Activated CD8-positive, alpha-beta memory T cell treated with anti-CD3 and anti-CD28 coated beads, Interleukin-2, amount 10 ng/mL, durations not matched to agents 7 days and 5 days (primary cell): ENCODE measurements at regions not wholly inside any gene's neighbourhood (a gene's known extent, or its start where the extent isn't known, plus 50 kb on each side); places are given as distances from the start of the nearest gene placed in this dataset.
"Not testable (repeated sequence)": the region's sequence is repeated elsewhere in the genome, so short reads cannot be mapped to it uniquely, and the experiment has no call there.

Experiments
- ATAC-seq: fragments of 150-1000 bp; cut with Tn5 transposase; one replicate; pipeline ENCODE4 v1.10.0; 2021; ENCODE audit warnings: moderate library complexity
- CTCF ChIA-PET: fragments of 350-600 bp; sonication (Branson Sonifier 250); formaldehyde crosslinking; loops from one replicate; lab custom pipeline; 2021; ENCODE audit warnings: antibody characterized with exemption; lab: Charles Lee
- DNase-seq: peaks from one replicate; pipeline ENCODE4 v3.0.0-alpha.2; 2020
- H3K27ac Mint-ChIP-seq: one replicate; pipeline ENCODE4 v1.8.0; 2021; ENCODE audit warnings: mild to moderate bottlenecking, mixed read lengths
- H3K27me3 Mint-ChIP-seq: one replicate; pipeline ENCODE4 v1.8.0; 2021; ENCODE audit warnings: mixed read lengths
- H3K36me3 Mint-ChIP-seq: one replicate; pipeline ENCODE4 v1.8.0; 2021; ENCODE audit warnings: mild to moderate bottlenecking, mixed read lengths
- H3K4me1 Mint-ChIP-seq: one replicate; pipeline ENCODE4 v1.8.0; 2021; ENCODE audit warnings: mixed read lengths
- H3K4me3 Mint-ChIP-seq: one replicate; pipeline ENCODE4 v1.8.0; 2021; ENCODE audit warnings: mild to moderate bottlenecking, moderate library complexity, mixed read lengths
- H3K9me3 Mint-ChIP-seq: one replicate; pipeline ENCODE4 v1.8.0; 2022; ENCODE audit warnings: low read depth, mixed read lengths

DNA sequence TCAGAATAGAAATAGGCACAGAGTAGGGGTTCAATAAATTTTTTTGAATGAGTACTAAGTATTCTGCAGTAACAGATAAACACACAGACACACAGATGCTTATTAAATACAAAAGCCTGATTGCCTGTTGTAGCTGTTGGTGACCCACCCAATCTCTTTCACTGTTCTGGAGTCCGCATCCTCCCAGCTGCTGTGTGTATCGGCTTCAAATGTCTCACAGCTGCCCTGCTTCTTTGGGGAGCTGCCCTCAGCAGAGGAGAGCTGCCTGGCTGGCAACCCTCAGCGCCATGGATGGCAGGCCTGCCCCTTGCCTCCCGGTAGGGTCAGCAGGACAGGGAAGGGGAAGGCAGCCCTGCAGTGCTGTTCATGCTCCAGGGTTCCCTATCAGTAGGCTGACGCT is 50.5 kb upstream of the PRNP start:
- peaks cover 10% of the 10 kb centered on the region for H3K27me3 Mint-ChIP-seq
- no peak overlapping the region for H3K4me3 Mint-ChIP-seq
- no peak overlapping the region for H3K27ac Mint-ChIP-seq
- ATAC-seq (no peak), DNase-seq (no peak)
- CTCF ChIA-PET, result no interaction called here
- no peaks in the 10 kb centered on the region for H3K36me3 Mint-ChIP-seq
- no peaks in the 10 kb centered on the region for H3K9me3 Mint-ChIP-seq
- H3K4me1 Mint-ChIP-seq, result peaks cover 3% of the 10 kb centered on the region

- ATAC-seq, result no peak
- Mint-ChIP-seq H3K4me1 (peaks cover 3% of the 10 kb centered on the region), H3K4me3 (no peak overlapping the region), H3K9me3 (no peaks in the 10 kb centered on the region), H3K27me3 (peaks cover 10% of the 10 kb centered on the region), H3K27ac (no peak overlapping the region), H3K36me3 (no peaks in the 10 kb centered on the region)
- no peak for DNase-seq
- CTCF ChIA-PET, result no interaction called here
These were observed 50.9 kb upstream of the PRNP start for GRCh38 chr20:4635342-4635741.

- Mint-ChIP-seq H3K27me3 (peaks cover 10% of the 10 kb centered on the region), H3K36me3 (no peaks in the 10 kb centered on the region), H3K4me3 (no peak overlapping the region), H3K4me1 (peaks cover 3% of the 10 kb centered on the region), H3K27ac (no peak overlapping the region), H3K9me3 (no peaks in the 10 kb centered on the region)
- CTCF ChIA-PET, result no interaction called here
- DNase-seq (no peak), ATAC-seq (no peak)
These were observed 52.5 kb upstream of the PRNP start for GRCh38 chr20:4633780-4634179.

- CTCF ChIA-PET, result no interaction called here
- Mint-ChIP-seq H3K27me3 (peaks cover 10% of the 10 kb centered on the region), H3K4me1 (peaks cover 3% of the 10 kb centered on the region), H3K4me3 (no peak overlapping the region), H3K36me3 (no peaks in the 10 kb centered on the region), H3K9me3 (no peaks in the 10 kb centered on the region), H3K27ac (no peak overlapping the region)
- DNase-seq (no peak), ATAC-seq (no peak)
These were observed 52.9 kb upstream of the PRNP start for GRCh38 chr20:4633379-4633778.

DNA sequence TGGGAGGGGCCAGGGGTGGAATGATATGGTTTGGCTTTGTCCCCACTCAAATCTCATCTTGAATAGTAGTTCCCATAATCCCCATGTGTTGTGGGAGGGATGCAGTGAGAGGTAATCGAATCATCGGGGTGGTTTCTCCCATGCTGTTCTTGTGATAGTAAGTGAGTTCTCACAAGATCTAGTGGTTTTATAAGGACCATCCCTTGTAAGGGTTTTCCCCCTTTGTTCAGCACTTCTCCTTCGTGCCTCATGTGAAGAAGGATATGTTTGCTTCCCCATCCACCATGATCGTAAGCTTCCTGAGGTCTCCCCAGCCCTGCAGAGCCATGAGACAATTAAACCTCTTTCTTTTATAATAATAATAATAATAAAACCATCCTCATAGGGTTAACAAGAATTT is 53.4 kb upstream of the PRNP start:
- CTCF ChIA-PET, result no interaction called here
- DNase-seq (no peak), ATAC-seq (no peak)
- Mint-ChIP-seq H3K4me3 (no peak overlapping the region), H3K4me1 (peaks cover 3% of the 10 kb centered on the region), H3K27me3 (peaks cover 10% of the 10 kb centered on the region), H3K9me3 (no peaks in the 10 kb centered on the region), H3K27ac (no peak overlapping the region), H3K36me3 (no peaks in the 10 kb centered on the region)

- CTCF ChIA-PET, result interaction anchor here (1.4 kb wide), 1 partner anchor 13 kb away, joined by 3 read pairs; no protein-coding TSS in a partner anchor
- no peaks in the 10 kb centered on the region for H3K4me1 Mint-ChIP-seq
These were observed 60.0 kb upstream of the PRNP start for GRCh38 chr20:4626228-4626627.

GRCh38 chr20:4625687-4626086 is 60.6 kb upstream of the PRNP start:
- CTCF ChIA-PET, result interaction anchor here (1.4 kb wide), 1 partner anchor 12 kb away, joined by 3 read pairs; no protein-coding TSS in a partner anchor
- H3K27ac Mint-ChIP-seq, result no peak overlapping the region
- DNase-seq (no peak), ATAC-seq (no peak)
- H3K27me3 Mint-ChIP-seq, result peaks cover 40% of the 10 kb centered on the region
- no peaks in the 10 kb centered on the region for H3K4me1 Mint-ChIP-seq
- peaks cover 5% of the 10 kb centered on the region for H3K36me3 Mint-ChIP-seq
- H3K9me3 Mint-ChIP-seq, result peaks cover 2% of the 10 kb centered on the region
- H3K4me3 Mint-ChIP-seq, result no peak overlapping the region

More at GRCh38 chr20:4626228-4626627, 60.0 kb upstream of the PRNP start:
- Mint-ChIP-seq H3K27me3 (peaks cover 37% of the 10 kb centered on the region), H3K4me3 (no peak overlapping the region), H3K9me3 (peaks cover 2% of the 10 kb centered on the region), H3K36me3 (peaks cover 5% of the 10 kb centered on the region), H3K27ac (no peak overlapping the region)
- DNase-seq (no peak), ATAC-seq (no peak)

- peaks cover 48% of the 10 kb centered on the region for H3K27me3 Mint-ChIP-seq
- H3K4me1 Mint-ChIP-seq, DNase-seq, H3K4me3 Mint-ChIP-seq, H3K36me3 Mint-ChIP-seq, ATAC-seq, H3K9me3 Mint-ChIP-seq, CTCF ChIA-PET, H3K27ac Mint-ChIP-seq: not testable (repeated sequence)
These were observed 61.5 kb upstream of the PRNP start for GRCh38 chr20:4624675-4625336.

- CTCF ChIA-PET, ATAC-seq, H3K4me1 Mint-ChIP-seq, H3K27ac Mint-ChIP-seq, DNase-seq, H3K4me3 Mint-ChIP-seq, H3K36me3 Mint-ChIP-seq, H3K9me3 Mint-ChIP-seq: not testable (repeated sequence)
- H3K27me3 Mint-ChIP-seq, result peaks cover 46% of the 10 kb centered on the region
These were observed 67.1 kb upstream of the PRNP start for GRCh38 chr20:4619144-4619543.

DNA sequence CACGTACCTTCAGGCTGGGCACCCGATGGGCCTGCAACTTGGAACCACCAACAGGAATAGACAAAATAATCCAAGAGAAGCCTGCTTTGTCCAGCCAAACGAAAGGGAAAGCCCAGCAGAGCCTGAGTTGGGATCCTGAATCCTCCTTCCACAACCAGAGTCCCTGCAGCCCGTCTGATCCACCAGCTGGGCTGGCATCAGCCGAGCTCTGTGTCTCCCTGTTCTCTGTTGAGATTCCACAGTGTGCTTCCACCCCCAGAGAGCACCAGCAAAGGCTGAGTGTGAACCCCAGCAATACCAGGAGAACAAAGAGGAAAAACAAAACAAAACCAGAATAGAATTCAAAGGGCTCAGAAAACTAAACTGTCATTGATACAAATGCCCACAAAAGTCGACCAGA is 68.8 kb upstream of the PRNP start:
- Mint-ChIP-seq H3K4me3 (no peak overlapping the region), H3K4me1 (peaks cover 6% of the 10 kb centered on the region), H3K27me3 (peaks cover 33% of the 10 kb centered on the region), H3K36me3 (peaks cover 4% of the 10 kb centered on the region), H3K27ac (no peak overlapping the region), H3K9me3 (no peaks in the 10 kb centered on the region)
- no peak for ATAC-seq
- CTCF ChIA-PET, result interaction anchor here (0.8 to 1.0 kb wide), 2 partner anchors 103 to 337 kb away, joined by 3 read pairs; no protein-coding TSS in a partner anchor
- no peak for DNase-seq

DNA sequence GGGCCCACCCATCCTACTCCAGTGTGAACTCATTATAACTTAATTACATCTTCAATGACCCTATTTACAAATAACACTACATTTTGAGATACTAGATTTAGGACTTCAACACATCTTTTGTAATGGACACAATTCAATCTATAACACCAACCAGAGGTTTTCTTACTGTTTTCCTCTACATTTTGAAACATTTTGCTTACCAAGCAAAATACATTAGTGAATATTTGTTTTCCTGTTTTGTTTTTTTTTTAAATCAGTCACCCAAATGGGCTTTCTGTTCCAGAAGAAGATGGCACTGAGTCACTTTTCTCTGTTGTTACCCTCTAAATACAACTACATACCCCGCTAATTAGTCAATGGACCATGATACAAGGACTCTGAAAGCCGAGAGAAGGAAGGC is 69.2 kb upstream of the PRNP start:
- no peak for ATAC-seq
- Mint-ChIP-seq H3K27me3 (peaks cover 29% of the 10 kb centered on the region), H3K4me1 (peaks cover 6% of the 10 kb centered on the region), H3K9me3 (no peaks in the 10 kb centered on the region), H3K4me3 (no peak overlapping the region), H3K36me3 (peaks cover 1% of the 10 kb centered on the region), H3K27ac (no peak overlapping the region)
- CTCF ChIA-PET, result interaction anchor here (1.0 kb wide), 1 partner anchor 337 kb away, joined by 3 read pairs; no protein-coding TSS in a partner anchor
- DNase-seq, result no peak

GRCh38 chr20:4613718-4614620 is 72.3 kb upstream of the PRNP start:
- Mint-ChIP-seq H3K4me1 (peaks cover 6% of the 10 kb centered on the region), H3K36me3 (peaks cover 1% of the 10 kb centered on the region), H3K27me3 (peaks cover under 1% of the 10 kb centered on the region), H3K4me3 (no peak overlapping the region), H3K9me3 (no peaks in the 10 kb centered on the region), H3K27ac (peak overlapping the region; percentile 7)
- DNase-seq (peak; percentile 85), ATAC-seq (peak; percentile 86)
- CTCF ChIA-PET, result interaction anchor here (0.7 to 3.9 kb wide), 17 partner anchors 9 to 127 kb away, joined by 3 to 101 read pairs (median 4); partner anchors contain the start of gene PRND

GRCh38 chr20:4613184-4613583 is 73.1 kb upstream of the PRNP start:
- no peak for ATAC-seq
- CTCF ChIA-PET, result interaction anchor here (0.7 to 3.9 kb wide), 18 partner anchors 8 to 146 kb away, joined by 3 to 101 read pairs (median 4); partner anchors contain the start of gene PRND
- H3K27me3 Mint-ChIP-seq, result peaks cover 2% of the 10 kb centered on the region
- no peak overlapping the region for H3K4me3 Mint-ChIP-seq
- H3K27ac Mint-ChIP-seq, result no peak overlapping the region
- H3K4me1 Mint-ChIP-seq, result peaks cover 6% of the 10 kb centered on the region
- peaks cover under 1% of the 10 kb centered on the region for H3K36me3 Mint-ChIP-seq
- no peak for DNase-seq
- H3K9me3 Mint-ChIP-seq, result no peaks in the 10 kb centered on the region
